GM12878 (cell line): ENCODE measurements at regions not wholly inside any gene's neighbourhood (a gene's known extent, or its start where the extent isn't known, plus 50 kb on each side); places are given as distances from the start of the nearest gene placed in this dataset.

Experiments used
- CBFB ChIP-seq: IDR thresholded peaks from 2 replicates; pipeline ENCODE4 v1.6.1; 2016; ENCODE audit warnings: antibody characterized with exemption, low read depth
- EP300 ChIP-seq, 2 experiments: fragments of 150-350 bp in 1 of 2; IDR thresholded peaks; 2 replicates each; pipeline ENCODE4 v1.6.1; 2011 to 2012; ENCODE audit warnings: low read depth in 2 of 2, low read length in 2 of 2, borderline replicate concordance in 1 of 2, improper control_type of control experiment in 1 of 2, inconsistent platforms in 1 of 2; ENCODE audit not compliant: control insufficient read depth in 1 of 2
- LARP7 ChIP-seq: fragments of 450-650 bp; IDR thresholded peaks from 2 replicates; pipeline ENCODE4 v1.6.1; 2017; ENCODE audit warnings: mild to moderate bottlenecking
- RAD21 ChIP-seq: IDR thresholded peaks from 2 replicates; pipeline ENCODE4 v1.6.1; 2011; ENCODE audit warnings: mild to moderate bottlenecking, low read depth, low read length, moderate library complexity; ENCODE audit not compliant: insufficient read depth
- TF ChIP-seq, protein P1 (sequence below): IDR thresholded peaks from 2 replicates; pipeline ENCODE4 v1.6.1; 2012; ENCODE audit warnings: mild to moderate bottlenecking, low read depth, low read length

DNA sequence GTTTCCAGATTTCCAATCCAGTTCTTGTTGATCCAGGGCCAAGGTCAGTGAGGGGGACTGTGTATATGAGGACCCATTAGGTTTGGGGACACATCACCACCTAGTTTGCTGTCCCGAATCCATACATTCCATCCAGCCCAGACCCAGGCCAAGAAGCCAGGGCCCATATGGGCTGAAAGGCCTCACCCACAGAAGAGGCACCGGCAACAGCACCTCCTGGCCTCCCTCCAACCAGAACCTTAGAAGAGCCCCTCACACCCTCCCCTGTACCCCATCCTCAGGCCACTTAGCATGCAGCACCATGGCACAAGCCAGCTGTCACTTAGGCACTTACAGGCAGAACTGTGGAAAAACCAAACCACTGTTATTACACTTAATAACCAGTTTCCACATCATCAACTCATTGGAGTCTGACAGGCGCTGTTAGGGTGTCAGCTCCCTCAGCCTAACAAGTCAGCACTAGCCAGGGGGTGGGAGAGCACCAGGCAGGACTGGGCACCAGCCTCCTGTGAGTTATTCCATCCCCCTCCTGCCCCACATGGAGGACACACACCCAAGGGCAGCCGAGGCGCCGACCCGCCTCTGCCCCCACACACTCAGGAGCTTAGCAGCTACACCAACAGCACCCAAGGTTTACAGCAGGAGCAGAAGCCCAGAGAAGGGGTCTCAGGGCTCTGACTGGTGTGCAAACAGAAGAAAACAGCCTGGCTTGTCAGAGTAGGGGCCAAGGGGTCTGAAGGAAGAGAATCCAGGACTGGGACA is 132.0 kb downstream of the BUD13 start:
- TF ChIP-seq EP300 (IDR thresholded peaks at IDR 0.05; ENCODE audit: borderline replicate concordance in 1 of 2, control insufficient read depth in 1 of 2, low read depth in 2 of 2, low read length in 2 of 2) (no peak), RAD21 (no peak), CBFB (no peak), LARP7 (no peak)
- TF ChIP-seq, protein P1, sequence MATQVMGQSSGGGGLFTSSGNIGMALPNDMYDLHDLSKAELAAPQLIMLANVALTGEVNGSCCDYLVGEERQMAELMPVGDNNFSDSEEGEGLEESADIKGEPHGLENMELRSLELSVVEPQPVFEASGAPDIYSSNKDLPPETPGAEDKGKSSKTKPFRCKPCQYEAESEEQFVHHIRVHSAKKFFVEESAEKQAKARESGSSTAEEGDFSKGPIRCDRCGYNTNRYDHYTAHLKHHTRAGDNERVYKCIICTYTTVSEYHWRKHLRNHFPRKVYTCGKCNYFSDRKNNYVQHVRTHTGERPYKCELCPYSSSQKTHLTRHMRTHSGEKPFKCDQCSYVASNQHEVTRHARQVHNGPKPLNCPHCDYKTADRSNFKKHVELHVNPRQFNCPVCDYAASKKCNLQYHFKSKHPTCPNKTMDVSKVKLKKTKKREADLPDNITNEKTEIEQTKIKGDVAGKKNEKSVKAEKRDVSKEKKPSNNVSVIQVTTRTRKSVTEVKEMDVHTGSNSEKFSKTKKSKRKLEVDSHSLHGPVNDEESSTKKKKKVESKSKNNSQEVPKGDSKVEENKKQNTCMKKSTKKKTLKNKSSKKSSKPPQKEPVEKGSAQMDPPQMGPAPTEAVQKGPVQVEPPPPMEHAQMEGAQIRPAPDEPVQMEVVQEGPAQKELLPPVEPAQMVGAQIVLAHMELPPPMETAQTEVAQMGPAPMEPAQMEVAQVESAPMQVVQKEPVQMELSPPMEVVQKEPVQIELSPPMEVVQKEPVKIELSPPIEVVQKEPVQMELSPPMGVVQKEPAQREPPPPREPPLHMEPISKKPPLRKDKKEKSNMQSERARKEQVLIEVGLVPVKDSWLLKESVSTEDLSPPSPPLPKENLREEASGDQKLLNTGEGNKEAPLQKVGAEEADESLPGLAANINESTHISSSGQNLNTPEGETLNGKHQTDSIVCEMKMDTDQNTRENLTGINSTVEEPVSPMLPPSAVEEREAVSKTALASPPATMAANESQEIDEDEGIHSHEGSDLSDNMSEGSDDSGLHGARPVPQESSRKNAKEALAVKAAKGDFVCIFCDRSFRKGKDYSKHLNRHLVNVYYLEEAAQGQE, result no peak
